Neuronal stem cell (in vitro differentiated cells): ENCODE measurements at regions not wholly inside any gene's neighbourhood (a gene's known extent, or its start where the extent isn't known, plus 50 kb on each side); places are given as distances from the start of the nearest gene placed in this dataset.

ENCODE experiments used
- DNase-seq: peaks from one replicate; pipeline ENCODE4 v3.0.0-alpha.2; 2013; ENCODE audit warnings: low spot score
- H2AFZ ChIP-seq: one replicate; pipeline ENCODE4 v1.6.1; 2013; ENCODE audit warnings: mild to moderate bottlenecking, low read length, inconsistent platforms
- H2AK5ac ChIP-seq: 2 replicates; pipeline ENCODE4 v1.6.1; 2013; ENCODE audit warnings: low read depth, mild to moderate bottlenecking, inconsistent platforms, low read length, moderate library complexity, mixed read lengths
- H2BK120ac ChIP-seq: 2 replicates; pipeline ENCODE4 v1.6.1; 2013; ENCODE audit warnings: low read depth, mild to moderate bottlenecking, inconsistent platforms, low read length, moderate library complexity, mixed read lengths
- H2BK12ac ChIP-seq: one replicate; pipeline ENCODE4 v1.6.1; 2013; ENCODE audit warnings: low read length, inconsistent platforms
- H2BK15ac ChIP-seq: 2 replicates; pipeline ENCODE4 v1.6.1; 2013; ENCODE audit warnings: mild to moderate bottlenecking, low read length, inconsistent platforms, mixed read lengths
- H2BK5ac ChIP-seq: one replicate; pipeline ENCODE4 v1.6.1; 2013; ENCODE audit warnings: inconsistent platforms, mild to moderate bottlenecking, low read length, moderate library complexity
- H3K14ac ChIP-seq: one replicate; pipeline ENCODE4 v1.6.1; 2013; ENCODE audit warnings: low read length, inconsistent platforms
- H3K18ac ChIP-seq: 2 replicates; pipeline ENCODE4 v1.6.1; 2013; ENCODE audit warnings: low read length, inconsistent platforms
- H3K23ac ChIP-seq: 2 replicates; pipeline ENCODE4 v1.6.1; 2013; ENCODE audit warnings: low read depth, mild to moderate bottlenecking, mixed read lengths, low read length, inconsistent platforms; ENCODE audit not compliant: poor library complexity
- H3K27ac ChIP-seq: replicated peaks from 3 replicates; pipeline ENCODE4 v1.5.1; 2013; ENCODE audit warnings: low read length, inconsistent platforms
- H3K27me3 ChIP-seq, 3 experiments: 2 replicates each; pipeline ENCODE4 v1.6.1; 2013; ENCODE audit warnings: low read length in 3 of 3, mild to moderate bottlenecking in 2 of 3, inconsistent platforms in 1 of 3, low read depth in 1 of 3, mixed read lengths in 1 of 3, moderate library complexity in 1 of 3; ENCODE audit not compliant: control insufficient read depth in 3 of 3, insufficient read depth in 3 of 3
- H3K36me3 ChIP-seq, 2 donors: replicated peaks in 1 of 2; 2 replicates each; pipeline ENCODE4 v1.6.1; 2013; ENCODE audit warnings: low read length in 2 of 2; ENCODE audit not compliant: control insufficient read depth in 2 of 2, insufficient read depth in 2 of 2
- H3K4ac ChIP-seq: 2 replicates; pipeline ENCODE4 v1.6.1; 2013; ENCODE audit warnings: inconsistent platforms, mild to moderate bottlenecking, low read length, moderate library complexity
- H3K4me1 ChIP-seq, 2 donors: 1 replicate in 1 of 2; 2 replicates in 1 of 2; pipeline ENCODE4 v1.6.1; 2013; ENCODE audit warnings: low read length in 2 of 2, low read depth in 1 of 2; ENCODE audit not compliant: control insufficient read depth in 2 of 2, insufficient read depth in 1 of 2
- H3K4me2 ChIP-seq: one replicate; pipeline ENCODE4 v1.6.1; 2013; ENCODE audit warnings: mild to moderate bottlenecking, low read length, inconsistent platforms; ENCODE audit not compliant: insufficient read depth, poor library complexity, severe bottlenecking
- H3K4me3 ChIP-seq, 2 donors: 2 replicates each; pipeline ENCODE4 v1.5.1; 2013; ENCODE audit warnings: low read length in 2 of 2, mild to moderate bottlenecking in 2 of 2, inconsistent platforms in 1 of 2, moderate library complexity in 1 of 2
- H3K79me1 ChIP-seq: one replicate; pipeline ENCODE4 v1.6.1; 2013; ENCODE audit warnings: low read depth, mild to moderate bottlenecking, inconsistent platforms, low read length, moderate library complexity
- H3K9ac ChIP-seq: one replicate; pipeline ENCODE4 v1.6.1; 2013; ENCODE audit warnings: mild to moderate bottlenecking, low read depth, low read length, inconsistent platforms; ENCODE audit not compliant: poor library complexity
- H3K9me3 ChIP-seq, 2 donors: replicated peaks in 1 of 2; 2 replicates each; pipeline versions ENCODE3 to v1.6.1; 2013; ENCODE audit warnings: low read length in 2 of 2, mild to moderate bottlenecking in 2 of 2, inconsistent platforms in 1 of 2, low read depth in 1 of 2, mixed read lengths in 1 of 2, moderate library complexity in 1 of 2; ENCODE audit not compliant: control insufficient read depth in 2 of 2, insufficient read depth in 1 of 2
- H4K8ac ChIP-seq: one replicate; pipeline ENCODE4 v1.6.1; 2013; ENCODE audit warnings: low read depth, mild to moderate bottlenecking, inconsistent platforms, low read length, moderate library complexity
- H4K91ac ChIP-seq: one replicate; pipeline ENCODE4 v1.6.1; 2013; ENCODE audit warnings: low read length, low read depth, mild to moderate bottlenecking, inconsistent platforms; ENCODE audit not compliant: poor library complexity
- WGBS, 2 donors: extraction: QIAGEN DNeasy Blood & Tissue Kit; methylation state at CpG; one replicate each; pipeline ENCODE4 v1.1.7; 2013; ENCODE audit warnings: missing lambda C conversion rate in 2 of 2, mixed read lengths in 1 of 2; ENCODE audit not compliant: insufficient read length in 2 of 2, insufficient replicate concordance in 1 of 2; ENCODE audit errors: extremely low coverage in 2 of 2; 5-methylcytosine and 5-hydroxymethylcytosine counted together

DNA sequence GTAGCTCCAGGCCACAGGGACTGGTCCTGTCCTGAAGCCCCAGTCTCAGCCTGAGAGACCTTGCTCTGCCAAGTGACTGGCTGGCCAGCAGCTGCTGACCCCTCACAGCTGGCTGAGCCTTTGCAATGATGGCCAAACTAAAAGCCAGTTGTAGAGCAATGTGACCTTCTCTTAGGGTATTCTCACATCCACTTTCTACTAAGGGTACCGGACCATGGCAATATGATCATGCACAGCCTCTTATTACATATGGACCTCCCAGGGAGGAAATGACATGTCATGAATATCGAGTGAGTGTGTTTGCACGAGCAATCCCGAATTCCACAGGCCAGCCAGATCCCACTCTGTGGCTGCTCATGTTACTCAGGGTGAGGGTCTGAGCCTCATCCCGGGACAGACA lies 213.9 kb downstream of the VAPA start:
- no peaks in the 10 kb centered on the region for H3K79me1 ChIP-seq
- no peak overlapping the region for H4K8ac ChIP-seq
- H3K4me3 ChIP-seq, result no peak overlapping the region
- peaks cover 0 to 11% (median 0%) of the 10 kb centered on the region in 3 experiments for H3K27me3 ChIP-seq
- no peak overlapping the region for H2BK5ac ChIP-seq
- H3K4me1 ChIP-seq, result peaks cover 5 to 29% of the 10 kb centered on the region in 2 donors
- no peak overlapping the region for H3K14ac ChIP-seq
- H2AK5ac ChIP-seq, result no peak overlapping the region
- H3K9me3 ChIP-seq, result no peaks in the 10 kb centered on the region
- H3K4ac ChIP-seq, result no peak overlapping the region
- no peak overlapping the region for H2BK120ac ChIP-seq
- no peak overlapping the region for H2AFZ ChIP-seq
- no peak overlapping the region for H2BK15ac ChIP-seq
- DNase-seq, result no peak
- no peaks in the 10 kb centered on the region for H3K36me3 ChIP-seq
- no peak overlapping the region for H4K91ac ChIP-seq
- H3K27ac ChIP-seq, result no peak overlapping the region
- H3K18ac ChIP-seq, result no peak overlapping the region
- no CpG with 5 or more reads among the region's 5 CpGs for WGBS, 2 donors
- no peak overlapping the region for H3K23ac ChIP-seq
- H2BK12ac ChIP-seq, result no peak overlapping the region
- no peak overlapping the region for H3K9ac ChIP-seq
- no peak overlapping the region for H3K4me2 ChIP-seq

DNA sequence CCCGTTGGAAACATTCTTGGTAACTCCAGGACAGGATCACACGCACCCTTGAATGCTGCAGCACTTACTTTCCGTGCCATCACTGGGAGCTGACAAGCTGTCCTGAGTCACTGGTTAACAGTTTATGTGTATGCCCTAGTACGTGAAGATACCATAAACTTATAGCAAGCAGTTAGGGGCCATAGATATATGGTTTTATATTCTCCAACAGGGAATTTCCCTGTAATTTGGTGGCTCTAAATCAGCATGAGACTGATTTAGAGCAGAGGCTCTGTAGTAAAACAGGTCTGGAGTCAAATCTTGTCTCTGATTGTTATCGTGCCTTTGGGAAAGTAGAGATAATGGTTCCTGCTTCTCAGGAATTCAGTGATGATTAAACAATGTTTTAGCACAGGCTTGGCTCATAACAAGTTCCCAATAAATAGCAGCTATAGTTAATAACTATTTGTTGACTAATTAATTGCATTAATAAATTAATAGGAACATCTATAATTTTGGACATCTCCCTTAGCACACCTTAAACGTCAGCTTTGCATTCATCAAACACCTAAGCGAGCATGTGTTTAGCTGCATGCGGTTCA lies 215.2 kb downstream of the VAPA start:
- no peak overlapping the region for H2BK15ac ChIP-seq
- H2BK12ac ChIP-seq, result no peak overlapping the region
- no peaks in the 10 kb centered on the region for H3K9me3 ChIP-seq
- no peak overlapping the region for H3K4me2 ChIP-seq
- H2BK5ac ChIP-seq, result no peak overlapping the region
- H3K4ac ChIP-seq, result no peak overlapping the region
- no peak overlapping the region for H3K23ac ChIP-seq
- H2AFZ ChIP-seq, result no peak overlapping the region
- no peaks in the 10 kb centered on the region for H3K36me3 ChIP-seq
- peaks cover 0 to 18% (median 0%) of the 10 kb centered on the region in 3 experiments for H3K27me3 ChIP-seq
- H3K79me1 ChIP-seq, result no peaks in the 10 kb centered on the region
- no peak overlapping the region for H3K4me3 ChIP-seq
- WGBS, 2 donors, result no CpG with 5 or more reads among the region's 8 CpGs
- H4K8ac ChIP-seq, result no peak overlapping the region
- H3K14ac ChIP-seq, result no peak overlapping the region
- peaks cover 5 to 35% of the 10 kb centered on the region in 2 donors for H3K4me1 ChIP-seq
- H3K9ac ChIP-seq, result no peak overlapping the region
- no peak overlapping the region for H2AK5ac ChIP-seq
- no peak overlapping the region for H2BK120ac ChIP-seq
- H3K27ac ChIP-seq, result no peak overlapping the region
- H3K18ac ChIP-seq, result no peak overlapping the region
- H4K91ac ChIP-seq, result no peak overlapping the region
- no peak for DNase-seq

DNA sequence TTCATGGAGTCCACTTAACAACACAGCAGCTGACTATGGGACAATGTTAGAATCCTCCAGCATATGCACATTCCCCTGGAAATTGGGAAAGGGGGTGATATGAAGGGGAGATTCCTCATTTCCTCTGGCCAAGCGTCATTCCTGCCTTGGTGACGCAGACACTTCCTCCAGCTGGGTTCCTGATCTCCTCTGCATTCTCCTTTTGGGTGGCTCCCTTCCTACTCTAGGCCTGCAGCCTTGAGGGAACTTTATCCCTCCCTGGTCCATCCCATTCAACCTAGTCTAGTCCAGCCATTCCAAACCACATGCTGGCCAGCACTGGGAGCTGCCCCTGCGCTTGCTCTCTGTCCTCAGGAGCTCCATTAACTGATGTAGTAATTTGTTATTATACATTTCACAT lies 216.8 kb downstream of the VAPA start:
- no peak for DNase-seq
- Histone ChIP-seq H3K79me1 (no peaks in the 10 kb centered on the region), H2BK5ac (no peak overlapping the region), H3K4me3 (no peak overlapping the region), H2AFZ (no peak overlapping the region), H2AK5ac (no peak overlapping the region), H4K91ac (no peak overlapping the region), H2BK120ac (no peak overlapping the region), H3K9me3 (no peaks in the 10 kb centered on the region), H3K27me3 (peaks cover 0 to 18% (median 0%) of the 10 kb centered on the region in 3 experiments), H3K9ac (no peak overlapping the region), H3K4me2 (no peak overlapping the region), H3K4me1 (peaks cover 3 to 23% of the 10 kb centered on the region in 2 donors), H3K14ac (no peak overlapping the region), H4K8ac (no peak overlapping the region), H3K18ac (no peak overlapping the region), H3K4ac (no peak overlapping the region), H3K36me3 (no peaks in the 10 kb centered on the region), H2BK15ac (no peak overlapping the region), H3K23ac (no peak overlapping the region), H2BK12ac (no peak overlapping the region), H3K27ac (no peak overlapping the region)
- no CpG with 5 or more reads among the region's 3 CpGs for WGBS, 2 donors

DNA sequence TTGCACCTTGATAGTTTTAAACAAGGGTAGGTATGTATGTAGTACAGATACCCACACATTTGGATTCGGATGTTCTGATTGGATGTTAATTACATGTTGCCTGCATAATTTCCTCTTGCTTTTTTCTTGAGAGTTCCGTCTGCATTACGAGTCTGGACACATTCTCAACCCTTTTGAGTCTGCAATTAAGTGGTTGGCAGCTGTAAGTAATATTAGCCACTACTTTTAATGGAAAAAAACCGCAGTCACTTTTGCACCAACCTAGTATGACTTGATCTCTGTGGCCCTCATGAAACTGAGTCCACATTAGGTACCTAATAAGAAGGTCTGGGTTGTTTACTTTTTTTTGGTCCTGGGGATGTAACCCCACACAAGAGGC lies 217.3 kb downstream of the VAPA start:
- H4K8ac ChIP-seq, result no peak overlapping the region
- no peak overlapping the region for H2BK120ac ChIP-seq
- H3K9me3 ChIP-seq, result no peaks in the 10 kb centered on the region
- WGBS, 2 donors, result no CpG with 5 or more reads among the region's 4 CpGs
- H3K4me3 ChIP-seq, result no peak overlapping the region
- no peak overlapping the region for H2AK5ac ChIP-seq
- no peak overlapping the region for H3K9ac ChIP-seq
- H3K4me1 ChIP-seq, result peaks cover 3 to 23% of the 10 kb centered on the region in 2 donors
- peaks cover 0 to 18% (median 0%) of the 10 kb centered on the region in 3 experiments for H3K27me3 ChIP-seq
- H2BK5ac ChIP-seq, result no peak overlapping the region
- no peak for DNase-seq
- no peak overlapping the region for H2BK12ac ChIP-seq
- H4K91ac ChIP-seq, result no peak overlapping the region
- H3K18ac ChIP-seq, result no peak overlapping the region
- no peaks in the 10 kb centered on the region for H3K36me3 ChIP-seq
- no peak overlapping the region for H3K14ac ChIP-seq
- no peaks in the 10 kb centered on the region for H3K79me1 ChIP-seq
- no peak overlapping the region for H3K23ac ChIP-seq
- H3K4ac ChIP-seq, result no peak overlapping the region
- no peak overlapping the region for H3K4me2 ChIP-seq
- H2AFZ ChIP-seq, result peak overlapping the region; percentile 82
- H3K27ac ChIP-seq, result no peak overlapping the region
- H2BK15ac ChIP-seq, result no peak overlapping the region
